OCI-LY7 (cell line): ENCODE measurements at regions not wholly inside any gene's neighbourhood (a gene's known extent, or its start where the extent isn't known, plus 50 kb on each side); places are given as distances from the start of the nearest gene placed in this dataset.

ENCODE experiments used
- BruUV-seq: library from RNA; stranded (reverse); fragments of 400-500 nt; replicated peaks from 2 replicates; lab custom pipeline; 2021; lab: Mats Ljungman, UMichigan
- CTCF ChIA-PET: fragments of 300-600 bp; sonication (Branson Sonifier 250); formaldehyde crosslinking; loops from one replicate; lab custom pipeline; 2022; ENCODE audit warnings: antibody characterized with exemption; ENCODE audit not compliant: unreplicated experiment; lab: Charles Lee
- POLR2A ChIA-PET: fragments of 300-600 bp; sonication (Branson Sonifier 250); formaldehyde crosslinking; loops from one replicate; lab custom pipeline; 2022; ENCODE audit warnings: antibody characterized with exemption; lab: Charles Lee
- DNase-seq: peaks from one replicate; pipeline ENCODE4 v3.0.0-alpha.2; 2015; ENCODE audit warnings: low spot score
- H2AFZ ChIP-seq: fragments of 200-600 bp; sonication (generic), shearing (Covaris generic); 2 replicates; pipeline ENCODE4 v1.6.1; 2014; ENCODE audit warnings: mild to moderate bottlenecking, antibody characterized with exemption, low read length, moderate library complexity
- H3K27ac ChIP-seq: fragments of 200-600 bp; sonication (generic); 2 replicates; pipeline ENCODE4 v1.5.1; 2014; ENCODE audit warnings: mixed run types, low read depth, mild to moderate bottlenecking, moderate library complexity, low read length, inconsistent platforms; ENCODE audit not compliant: poor library complexity, severe bottlenecking
- H3K36me3 ChIP-seq: fragments of 200-600 bp; sonication (generic); 2 replicates; pipeline ENCODE4 v1.6.1; 2014; ENCODE audit warnings: mild to moderate bottlenecking, antibody characterized with exemption, low read length, moderate library complexity, mixed read lengths; ENCODE audit not compliant: insufficient read depth
- H3K4me1 ChIP-seq: fragments of 200-600 bp; sonication (generic); 2 replicates; pipeline ENCODE4 v1.5.1; 2014; ENCODE audit warnings: mild to moderate bottlenecking, low read length; ENCODE audit not compliant: insufficient read depth, poor library complexity, severe bottlenecking
- H3K4me2 ChIP-seq: fragments of 200-600 bp; sonication (generic); 2 replicates; pipeline ENCODE4 v1.6.1; 2014; ENCODE audit warnings: mild to moderate bottlenecking, low read length
- H3K4me3 ChIP-seq: fragments of 200-600 bp; sonication (generic); 2 replicates; pipeline ENCODE4 v1.5.1; 2014; ENCODE audit warnings: mild to moderate bottlenecking, low read depth, low read length; ENCODE audit not compliant: poor library complexity, severe bottlenecking
- H3K79me2 ChIP-seq: fragments of 200-600 bp; sonication (generic); 2 replicates; pipeline ENCODE4 v1.6.1; 2016; ENCODE audit warnings: low read depth, mild to moderate bottlenecking, low read length, moderate library complexity, mixed read lengths; ENCODE audit not compliant: insufficient read depth
- H3K9me2 ChIP-seq: fragments of 200-600 bp; sonication (generic); 2 replicates; pipeline ENCODE4 v1.6.1; 2016; ENCODE audit warnings: mild to moderate bottlenecking, low read length, mixed read lengths; ENCODE audit not compliant: insufficient read depth
- H3K9me3 ChIP-seq: fragments of 200-600 bp; sonication (generic); 2 replicates; pipeline ENCODE4 v1.6.1; 2014; ENCODE audit warnings: mild to moderate bottlenecking, mixed run types, low read length, mixed read lengths
- H4K20me1 ChIP-seq: fragments of 200-600 bp; sonication (generic); 2 replicates; pipeline ENCODE4 v1.6.1; 2014; ENCODE audit warnings: mild to moderate bottlenecking, antibody characterized with exemption, low read length, moderate library complexity, mixed read lengths; ENCODE audit not compliant: insufficient read depth
- EZH2phosphoT487 ChIP-seq: fragments of 200-600 bp; sonication (generic); IDR thresholded peaks from 2 replicates; pipeline ENCODE4 v1.6.1; 2018; ENCODE audit warnings: low read depth, borderline replicate concordance, mild to moderate bottlenecking, mixed run types, antibody characterized with exemption, low read length, moderate library complexity, mixed read lengths
- intact Hi-C: fragments of 100-400 bp; cut with micrococcal nuclease; formaldehyde crosslinking; loops from one replicate; pipeline ENCODE4 v1.10.0; 2022; ENCODE audit not compliant: unreplicated experiment
- TF ChIP-seq, protein P1 (sequence below): fragments of 200-600 bp; sonication (generic); conservative IDR thresholded peaks from 2 replicates; pipeline ENCODE4 v1.5.1; 2014; ENCODE audit warnings: mild to moderate bottlenecking, antibody characterized with exemption, low read length, moderate library complexity, mixed read lengths

DNA sequence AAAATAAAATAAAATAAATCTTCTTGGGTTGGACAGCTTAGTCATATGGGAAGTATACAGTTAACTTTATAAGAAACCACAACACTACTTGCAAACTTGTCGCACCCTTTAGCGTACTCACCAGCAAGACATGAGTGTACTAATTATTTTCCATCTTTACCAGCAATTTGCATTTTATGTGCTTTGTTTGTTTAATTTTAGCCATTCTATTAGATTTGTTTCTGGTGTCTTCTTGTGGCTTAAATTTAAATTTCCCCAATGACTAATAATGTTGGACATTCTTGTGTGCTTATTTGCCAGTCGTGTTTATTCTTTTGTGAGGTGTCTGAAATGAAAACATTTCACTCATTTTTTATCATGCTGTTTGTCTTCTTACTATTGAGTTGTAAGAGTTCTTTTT is 1172.2 kb upstream of the CITED2 start:
- ChIA-PET POLR2A (no interaction called here), CTCF (no interaction called here)
- H4K20me1 ChIP-seq: no peaks in the 10 kb centered on the region
- no peak overlapping the region for H3K27ac ChIP-seq
- H3K9me3 ChIP-seq: no peaks in the 10 kb centered on the region
- DNase-seq: no peak
- no peaks in the 10 kb centered on the region for H3K36me3 ChIP-seq
- intact Hi-C loops: no loop called here
- no peaks in the 10 kb centered on the region for H3K4me1 ChIP-seq
- H3K4me3 ChIP-seq: no peak overlapping the region
- H3K79me2 ChIP-seq: no peaks in the 10 kb centered on the region
- no peak overlapping the region for H2AFZ ChIP-seq
- no TSS peak for BruUV-seq
- H3K4me2 ChIP-seq: no peak overlapping the region
- TF ChIP-seq EZH2phosphoT487: no peak
- TF ChIP-seq, protein P1, sequence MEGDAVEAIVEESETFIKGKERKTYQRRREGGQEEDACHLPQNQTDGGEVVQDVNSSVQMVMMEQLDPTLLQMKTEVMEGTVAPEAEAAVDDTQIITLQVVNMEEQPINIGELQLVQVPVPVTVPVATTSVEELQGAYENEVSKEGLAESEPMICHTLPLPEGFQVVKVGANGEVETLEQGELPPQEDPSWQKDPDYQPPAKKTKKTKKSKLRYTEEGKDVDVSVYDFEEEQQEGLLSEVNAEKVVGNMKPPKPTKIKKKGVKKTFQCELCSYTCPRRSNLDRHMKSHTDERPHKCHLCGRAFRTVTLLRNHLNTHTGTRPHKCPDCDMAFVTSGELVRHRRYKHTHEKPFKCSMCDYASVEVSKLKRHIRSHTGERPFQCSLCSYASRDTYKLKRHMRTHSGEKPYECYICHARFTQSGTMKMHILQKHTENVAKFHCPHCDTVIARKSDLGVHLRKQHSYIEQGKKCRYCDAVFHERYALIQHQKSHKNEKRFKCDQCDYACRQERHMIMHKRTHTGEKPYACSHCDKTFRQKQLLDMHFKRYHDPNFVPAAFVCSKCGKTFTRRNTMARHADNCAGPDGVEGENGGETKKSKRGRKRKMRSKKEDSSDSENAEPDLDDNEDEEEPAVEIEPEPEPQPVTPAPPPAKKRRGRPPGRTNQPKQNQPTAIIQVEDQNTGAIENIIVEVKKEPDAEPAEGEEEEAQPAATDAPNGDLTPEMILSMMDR: no peak
- no peaks in the 10 kb centered on the region for H3K9me2 ChIP-seq

- no peaks in the 10 kb centered on the region for H3K9me3 ChIP-seq
- H3K4me1 ChIP-seq: no peaks in the 10 kb centered on the region
- H4K20me1 ChIP-seq: no peaks in the 10 kb centered on the region
- no peak for DNase-seq
- no peaks in the 10 kb centered on the region for H3K79me2 ChIP-seq
- H3K36me3 ChIP-seq: no peaks in the 10 kb centered on the region
- intact Hi-C loops: no loop called here
- no peaks in the 10 kb centered on the region for H3K9me2 ChIP-seq
- H3K4me2 ChIP-seq: no peak overlapping the region
- CTCF ChIA-PET: no interaction called here
- TF ChIP-seq, protein P1: no peak
- TF ChIP-seq EZH2phosphoT487: no peak
- no TSS peak for BruUV-seq
- H3K4me3 ChIP-seq: no peak overlapping the region
- POLR2A ChIA-PET: interaction anchor here (0.7 kb wide), 1 partner anchor 157 kb away, joined by 3 read pairs; no protein-coding TSS in a partner anchor
- H2AFZ ChIP-seq: no peak overlapping the region
- no peak overlapping the region for H3K27ac ChIP-seq
Measured at GRCh38 chr6:140544431-140544830, 1170.0 kb upstream of the CITED2 start.

DNA sequence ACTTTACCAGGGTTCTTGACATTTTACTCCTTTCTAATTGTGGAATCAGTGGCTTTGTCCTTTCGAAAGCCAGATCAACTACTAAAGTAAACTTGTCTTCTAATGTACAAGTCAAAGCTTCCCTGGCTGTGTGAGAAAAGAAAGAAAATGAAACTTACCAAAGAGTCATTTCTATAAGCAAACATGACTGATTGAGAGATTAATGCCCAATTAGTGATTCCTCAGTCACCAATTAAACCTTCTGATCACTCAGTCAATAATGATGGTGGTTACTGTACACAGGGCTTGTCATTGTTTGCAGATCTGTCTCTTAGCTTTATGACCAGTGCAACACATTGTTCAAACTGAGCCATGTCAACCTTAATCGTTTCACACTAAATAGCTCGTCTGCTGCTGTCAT is 1168.4 kb upstream of the CITED2 start:
- no TSS peak for BruUV-seq
- DNase-seq: no peak
- intact Hi-C loops: no loop called here
- H4K20me1 ChIP-seq: no peaks in the 10 kb centered on the region
- ChIA-PET CTCF (no interaction called here), POLR2A (no interaction called here)
- H3K79me2 ChIP-seq: no peaks in the 10 kb centered on the region
- no peak overlapping the region for H2AFZ ChIP-seq
- no peaks in the 10 kb centered on the region for H3K9me3 ChIP-seq
- H3K4me3 ChIP-seq: no peak overlapping the region
- TF ChIP-seq EZH2phosphoT487: no peak
- TF ChIP-seq, protein P1: no peak
- H3K27ac ChIP-seq: no peak overlapping the region
- no peaks in the 10 kb centered on the region for H3K36me3 ChIP-seq
- no peak overlapping the region for H3K4me2 ChIP-seq
- no peaks in the 10 kb centered on the region for H3K4me1 ChIP-seq
- H3K9me2 ChIP-seq: no peaks in the 10 kb centered on the region
